Activated CD8-positive, alpha-beta memory T cell treated with anti-CD3 and anti-CD28 coated beads for 48 hours (primary cell): ENCODE measurements at regions not wholly inside any gene's neighbourhood (a gene's known extent, or its start where the extent isn't known, plus 50 kb on each side); places are given as distances from the start of the nearest gene placed in this dataset.
"Not testable (repeated sequence)": the region's sequence is repeated elsewhere in the genome, so short reads cannot be mapped to it uniquely, and the experiment has no call there.

Experiments used
- DNase-seq, 3 experiments: peaks; one replicate each; pipeline ENCODE4 v3.0.0-alpha.2; 2020; ENCODE audit warnings: low read depth in 2 of 3, low spot score in 2 of 3

DNA sequence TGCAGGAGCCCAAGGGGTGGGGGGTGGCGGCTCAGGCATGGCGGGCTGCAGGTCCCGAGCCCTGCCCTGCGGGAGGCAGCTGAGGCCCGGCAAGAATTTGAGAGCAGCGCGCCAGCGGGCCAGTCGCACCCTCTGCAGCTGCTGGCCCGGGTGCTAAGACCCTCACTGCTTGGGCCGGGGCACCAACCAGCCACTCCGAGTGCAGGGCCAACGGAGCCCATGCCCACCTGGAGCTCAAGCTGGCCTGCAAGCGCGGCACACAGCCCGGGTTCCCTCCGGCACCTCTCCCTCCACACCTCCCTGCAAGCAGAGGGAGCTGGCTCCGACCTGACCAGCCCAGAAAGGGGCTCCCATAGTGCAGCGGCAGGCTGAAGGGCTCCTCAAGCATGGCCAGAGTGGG is 758.2 kb upstream of the INTU start:
- no peak for DNase-seq

- DNase-seq, result no peak
Measured at GRCh38 chr4:126888968-126889367, 743.8 kb upstream of the INTU start.

- DNase-seq, result no peak
Measured at GRCh38 chr4:126890383-126890782, 742.4 kb upstream of the INTU start.

- no peak for DNase-seq
Measured at GRCh38 chr4:126890994-126891393, 741.8 kb upstream of the INTU start.

DNA sequence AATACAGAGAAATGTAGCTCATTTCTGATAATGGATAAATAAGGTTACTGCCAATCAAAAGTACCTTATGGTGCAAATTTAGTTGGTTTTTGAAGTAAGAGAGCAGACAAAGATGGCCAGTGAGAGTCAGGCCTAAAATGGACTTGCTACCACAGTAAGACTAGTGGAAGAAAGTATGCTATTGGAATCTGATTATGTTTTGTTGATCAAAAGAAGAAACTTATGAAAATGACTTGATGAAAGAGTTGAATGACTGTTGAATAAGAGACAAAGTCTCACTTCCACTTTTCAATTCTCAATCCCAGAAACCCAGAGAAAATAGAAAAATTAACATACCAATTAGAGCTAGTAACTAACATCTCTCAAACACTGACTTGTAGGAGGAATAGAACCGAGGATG is 737.8 kb upstream of the INTU start:
- no peak for DNase-seq

DNA sequence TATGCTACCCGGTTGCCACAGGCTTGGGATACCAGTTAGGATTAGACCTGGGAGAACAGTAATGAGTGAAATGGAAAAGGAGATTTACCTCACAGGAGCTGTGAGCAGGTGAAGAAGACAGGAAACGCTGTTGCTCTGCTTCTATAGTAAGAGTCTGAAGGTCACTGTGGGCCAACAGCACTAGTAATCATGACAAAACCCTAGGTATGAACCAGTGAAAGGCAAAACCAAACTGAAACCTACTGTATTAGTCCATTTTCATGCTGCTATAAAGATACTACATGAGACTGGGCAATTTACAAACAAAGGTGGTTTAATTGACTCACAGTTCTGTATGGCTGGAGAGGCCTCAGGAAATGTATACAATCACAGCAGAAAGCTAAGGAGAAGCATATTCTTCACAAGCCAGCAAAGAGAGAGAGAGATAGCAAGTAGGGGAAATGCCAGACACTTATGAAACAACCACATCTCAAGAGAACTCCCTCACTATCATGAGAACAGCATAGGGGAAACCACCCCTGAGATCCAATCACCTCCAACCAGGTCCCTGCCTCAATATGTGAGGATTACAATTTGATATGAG is 736.7 kb upstream of the INTU start:
- no peak for DNase-seq

DNA sequence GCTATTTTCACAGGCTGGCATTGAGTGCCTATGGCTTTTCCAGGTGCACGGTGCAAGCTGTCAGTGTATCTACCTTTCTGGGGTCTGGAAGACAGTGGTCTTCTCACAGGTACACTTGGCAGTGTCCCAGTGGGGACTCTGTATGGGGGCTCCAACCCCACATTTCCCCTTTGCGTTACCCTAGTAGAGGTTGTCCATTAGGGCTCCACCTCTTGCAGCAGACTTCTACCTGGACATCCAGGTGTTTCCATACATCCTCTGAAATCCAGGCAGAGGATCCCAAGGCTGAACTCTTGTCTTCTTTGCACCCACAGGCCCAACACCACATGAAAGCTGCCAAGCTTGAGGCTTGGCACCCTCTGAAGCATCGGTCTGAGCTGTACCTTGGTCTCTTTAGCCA is 735.7 kb upstream of the INTU start:
- no peak for DNase-seq

DNA sequence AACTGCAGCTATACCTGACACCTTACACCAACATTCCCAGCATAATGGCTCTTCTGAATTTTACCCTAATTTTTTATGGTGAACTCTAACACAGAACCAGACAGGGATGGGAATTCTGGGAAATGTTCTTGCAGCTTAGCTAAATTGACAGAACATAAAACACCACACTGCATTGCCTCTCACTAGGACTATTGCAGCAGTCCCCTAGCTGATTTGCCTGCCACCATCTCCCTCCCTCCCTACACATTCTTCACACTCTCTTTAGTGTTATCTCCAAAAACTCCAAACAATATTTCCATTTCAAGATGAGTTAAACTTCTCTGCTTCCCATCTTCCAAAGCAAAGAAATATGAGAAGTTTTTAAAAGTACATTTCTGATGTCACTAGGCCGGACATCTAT is 733.9 kb upstream of the INTU start:
- DNase-seq, result no peak

DNA sequence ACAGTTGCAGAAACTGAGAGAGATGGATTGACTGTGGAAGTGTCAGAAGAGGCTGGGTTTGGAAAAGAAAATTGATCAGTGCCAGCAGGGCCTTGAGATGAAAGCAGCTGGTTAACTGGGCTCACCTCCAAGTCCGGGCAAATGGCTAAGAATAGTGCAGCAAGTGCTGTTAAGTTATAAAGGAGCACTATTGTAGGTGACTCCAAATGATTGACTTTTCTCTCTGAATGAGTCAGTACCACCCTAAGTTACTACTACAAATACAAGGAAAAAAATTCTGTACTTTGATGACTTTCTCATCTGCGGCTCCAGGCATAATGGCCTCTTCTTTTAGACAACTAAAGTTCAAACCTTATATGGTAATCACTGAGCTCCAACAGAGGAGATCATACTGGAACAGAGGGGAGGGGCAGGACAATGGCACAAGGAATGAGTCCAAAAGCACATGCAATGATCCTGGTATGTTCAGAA is 733.4 kb upstream of the INTU start:
- no peak for DNase-seq

DNA sequence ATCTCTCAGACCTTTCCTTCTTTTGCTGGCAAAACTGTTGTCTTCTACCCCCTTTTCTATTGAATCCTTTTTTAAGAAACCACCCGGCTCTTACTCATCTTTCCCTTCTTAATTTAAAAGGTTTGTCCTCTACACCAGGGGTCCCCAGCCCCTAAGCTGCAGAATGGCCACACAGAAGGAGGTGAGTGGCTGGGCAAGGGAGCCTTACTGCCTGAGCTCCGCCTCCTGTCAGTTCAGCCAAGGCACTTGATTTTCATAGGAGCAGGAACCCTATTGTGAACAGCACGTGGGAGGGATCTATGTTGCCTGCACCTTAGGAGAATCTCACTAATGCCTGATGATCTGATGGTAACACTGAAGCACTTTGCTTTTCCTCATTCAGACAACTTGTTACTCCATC is 726.3 kb upstream of the INTU start:
- no peak for DNase-seq

DNA sequence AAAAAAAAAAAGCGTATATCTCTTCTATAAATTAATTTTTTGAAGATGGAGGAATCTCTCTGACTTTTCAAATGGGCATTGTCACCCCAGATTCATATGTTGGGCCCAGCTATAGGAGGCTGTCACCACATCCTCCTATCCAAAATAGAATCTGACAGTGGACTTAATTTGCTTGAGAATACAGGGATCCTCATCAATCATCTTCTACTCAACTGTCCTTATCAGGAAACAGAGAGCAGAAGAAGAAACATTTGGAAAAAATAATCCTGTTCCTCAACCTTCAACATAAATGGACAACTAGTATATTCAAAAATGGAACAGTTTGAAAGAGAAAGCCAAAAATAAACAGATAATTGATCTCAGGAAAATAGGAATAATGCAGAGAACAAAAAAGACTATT is 725.4 kb upstream of the INTU start:
- DNase-seq, result no peak

- DNase-seq, result no peak
Measured at GRCh38 chr4:126916049-126916625, 716.6 kb upstream of the INTU start.

DNA sequence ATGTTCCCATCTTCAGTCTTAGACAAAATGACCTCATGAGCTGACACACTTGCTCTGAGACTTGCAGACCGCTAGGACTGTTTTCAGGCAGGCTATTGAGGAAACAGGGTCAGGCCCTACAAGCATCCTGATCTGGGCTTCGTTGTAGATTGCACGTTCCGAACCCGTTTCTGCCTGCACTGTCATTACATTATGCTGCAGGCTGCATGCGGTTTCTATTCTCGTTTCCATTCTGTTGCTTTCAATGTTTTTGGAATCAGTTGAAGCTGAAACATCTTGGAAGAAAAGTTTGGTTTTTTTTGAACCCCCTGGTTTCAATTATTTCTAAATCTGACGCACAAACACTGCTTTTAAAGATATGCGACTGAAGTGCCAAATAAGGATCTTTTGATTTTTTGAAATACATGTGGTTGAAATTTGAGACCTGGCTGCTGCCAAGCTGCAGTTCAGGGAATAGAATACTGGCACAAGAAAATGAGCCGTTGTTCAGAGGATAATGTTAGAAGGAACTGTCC is 716.1 kb upstream of the INTU start:
- DNase-seq, result no peak

GRCh38 chr4:126922328-126922938 is 710.3 kb upstream of the INTU start:
- not testable (repeated sequence) for DNase-seq

DNA sequence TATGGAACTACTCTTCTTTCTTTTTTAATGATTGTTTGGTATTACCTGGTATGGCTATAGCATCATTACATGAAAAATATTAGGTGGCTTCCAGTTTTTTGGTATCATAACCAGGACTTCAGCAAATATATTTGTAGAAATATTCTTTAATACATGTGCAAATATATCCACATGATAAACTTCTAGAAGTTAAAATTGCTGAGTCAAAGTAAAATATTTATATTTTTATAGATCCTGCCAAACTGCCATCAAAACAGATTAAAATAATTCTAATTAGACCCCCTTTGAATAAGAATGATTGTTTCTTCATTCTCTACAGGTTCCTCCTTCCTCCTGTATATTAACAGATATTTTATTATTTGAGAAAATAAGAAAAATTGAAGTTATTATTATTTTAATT is 708.5 kb upstream of the INTU start:
- no peak for DNase-seq

GRCh38 chr4:126930059-126930458 is 702.7 kb upstream of the INTU start:
- not testable (repeated sequence) for DNase-seq

- no peak for DNase-seq
Measured at GRCh38 chr4:126935801-126936200, 697.0 kb upstream of the INTU start.

- no peak for DNase-seq
Measured at GRCh38 chr4:126937342-126937741, 695.4 kb upstream of the INTU start.

DNA sequence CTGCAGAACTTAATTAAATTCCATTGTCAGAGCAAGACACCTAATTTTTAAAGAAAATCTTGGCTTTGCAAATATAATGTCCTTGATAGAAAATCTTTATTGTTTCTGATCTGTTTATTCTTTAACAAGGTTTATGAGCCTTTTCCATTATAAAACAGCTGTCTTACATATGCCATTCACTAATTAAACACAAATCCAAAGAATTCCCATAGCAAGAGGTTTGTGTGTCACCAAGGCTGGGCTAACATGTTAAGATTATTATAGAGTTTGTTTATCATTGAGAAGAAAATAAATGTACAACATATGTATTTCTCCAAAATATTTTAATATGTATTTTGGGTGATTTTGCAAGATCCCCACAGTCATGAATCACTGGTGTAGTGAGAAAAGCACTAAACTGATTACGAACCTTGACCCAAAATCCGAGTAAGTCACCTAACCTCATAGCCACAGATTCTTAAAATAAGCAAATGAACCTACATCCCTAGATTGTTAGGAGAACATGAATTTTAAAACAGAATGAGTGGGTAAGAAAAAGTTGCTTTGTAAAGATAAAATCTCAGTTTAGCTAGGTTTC is 694.8 kb upstream of the INTU start:
- DNase-seq, result no peak

- DNase-seq, result no peak
Measured at GRCh38 chr4:126939401-126939800, 693.4 kb upstream of the INTU start.

DNA sequence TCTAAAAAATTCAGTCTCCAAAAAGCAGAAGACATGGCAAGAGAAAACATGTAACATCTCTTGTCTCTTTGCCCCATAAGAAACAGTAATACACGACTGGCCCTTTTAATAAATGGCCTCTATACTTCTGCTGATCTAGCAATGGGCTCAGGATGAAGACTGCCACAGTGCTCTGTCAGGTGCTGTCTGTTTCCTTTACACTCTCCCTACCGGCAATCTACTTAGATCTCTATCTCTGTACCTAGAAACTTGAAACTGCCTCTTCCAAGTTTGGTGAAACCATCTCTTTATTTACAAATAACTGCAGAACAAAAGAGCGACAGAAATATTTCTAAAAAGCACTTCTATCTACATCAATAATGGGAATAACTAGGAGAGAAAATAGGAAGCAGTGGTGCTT is 685.2 kb upstream of the INTU start:
- DNase-seq, result no peak

GRCh38 chr4:126954537-126955291 is 678.0 kb upstream of the INTU start:
- no peak for DNase-seq
